HG03095 (cell line): ENCODE measurements at regions not wholly inside any gene's neighbourhood (a gene's known extent, or its start where the extent isn't known, plus 50 kb on each side); places are given as distances from the start of the nearest gene placed in this dataset.
"Not testable (repeated sequence)": the region's sequence is repeated elsewhere in the genome, so short reads cannot be mapped to it uniquely, and the experiment has no call there.

Experiments used
- ATAC-seq: cut with Tn5 transposase; IDR thresholded peaks from one replicate; pipeline ENCODE4 v1.9.1; 2021; ENCODE audit warnings: moderate library complexity; ENCODE audit not compliant: unreplicated experiment

DNA sequence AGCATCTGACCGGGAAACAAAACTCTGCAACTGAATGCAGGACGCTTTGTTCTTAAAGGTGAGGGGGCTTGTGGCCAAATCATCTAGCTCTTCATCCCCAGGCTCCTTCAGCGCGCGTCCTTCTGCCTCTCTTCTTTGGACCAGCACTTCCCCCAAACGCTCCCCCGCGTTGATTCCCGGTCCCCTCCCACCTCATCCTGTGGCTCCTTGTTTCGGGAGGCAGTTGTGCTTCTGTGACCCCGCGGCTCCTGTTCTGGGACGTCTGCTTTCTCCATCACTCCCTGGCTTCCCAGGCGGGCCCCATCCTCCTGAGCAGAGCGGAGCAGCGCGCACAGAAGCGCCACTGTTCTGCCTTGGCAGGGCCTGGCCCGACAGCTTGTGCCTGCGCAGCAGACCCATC lies 109.7 kb upstream of the ZNG1E start:
- ATAC-seq = not testable (repeated sequence)

DNA sequence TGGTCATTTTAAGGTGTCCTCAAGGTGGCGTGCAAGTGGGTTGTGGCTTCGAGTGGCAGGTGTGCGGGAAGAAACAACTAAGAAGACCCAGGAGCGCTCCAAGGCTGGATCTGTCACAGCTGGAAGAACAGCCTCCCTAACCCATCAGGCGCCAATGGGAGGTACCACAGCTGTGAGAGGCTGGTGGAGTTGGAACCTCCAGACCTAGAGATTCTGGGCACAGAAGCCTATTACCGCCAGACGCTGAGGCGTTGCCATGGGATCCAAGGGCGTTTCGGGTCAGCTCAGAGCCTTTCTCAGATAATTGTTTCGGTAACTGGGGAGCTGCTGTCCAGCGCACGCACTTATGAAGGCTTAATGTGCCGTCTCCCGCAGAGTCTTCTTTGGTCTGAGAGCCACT lies 156.7 kb upstream of the ZNG1E start:
- not testable (repeated sequence) for ATAC-seq

DNA sequence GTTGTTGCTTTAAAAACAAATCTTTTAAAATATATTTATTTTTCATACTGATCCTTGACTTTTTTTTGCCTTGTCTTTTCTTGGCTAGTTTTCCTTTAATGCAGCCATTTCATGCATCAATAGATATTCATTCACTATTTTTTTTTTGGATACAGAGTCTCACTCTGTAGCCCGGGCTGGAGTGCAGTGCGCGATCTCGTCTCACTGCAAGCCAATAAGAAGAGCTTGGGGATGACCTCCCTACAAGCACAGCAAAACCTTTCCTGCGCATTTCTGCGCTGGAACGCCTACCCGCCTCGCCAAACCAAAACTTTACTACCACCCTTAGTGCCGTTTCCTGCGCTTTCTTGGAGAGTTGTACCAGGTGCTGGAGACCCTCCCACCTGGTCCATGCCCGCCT lies 161.3 kb upstream of the ZNG1E start:
- not testable (repeated sequence) for ATAC-seq

DNA sequence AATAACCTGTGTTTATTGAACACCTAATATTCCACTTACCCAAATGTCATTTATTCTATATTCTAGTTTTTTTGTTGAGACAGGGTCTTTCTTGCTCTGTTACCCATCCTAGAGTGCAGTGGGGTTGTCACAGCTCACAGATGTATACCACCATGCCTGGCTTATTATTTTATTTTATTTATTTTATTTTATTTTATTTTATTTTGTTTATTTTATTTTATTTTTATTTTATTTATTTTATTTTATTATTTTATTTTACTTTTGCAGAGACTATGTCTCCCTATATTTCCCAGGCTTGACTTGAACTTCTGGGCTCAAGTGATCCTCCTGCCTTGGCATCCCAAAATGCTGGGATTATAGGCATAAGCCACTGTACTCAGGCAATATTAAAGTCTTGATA lies 167.8 kb upstream of the ZNG1E start:
- ATAC-seq = not testable (repeated sequence)

DNA sequence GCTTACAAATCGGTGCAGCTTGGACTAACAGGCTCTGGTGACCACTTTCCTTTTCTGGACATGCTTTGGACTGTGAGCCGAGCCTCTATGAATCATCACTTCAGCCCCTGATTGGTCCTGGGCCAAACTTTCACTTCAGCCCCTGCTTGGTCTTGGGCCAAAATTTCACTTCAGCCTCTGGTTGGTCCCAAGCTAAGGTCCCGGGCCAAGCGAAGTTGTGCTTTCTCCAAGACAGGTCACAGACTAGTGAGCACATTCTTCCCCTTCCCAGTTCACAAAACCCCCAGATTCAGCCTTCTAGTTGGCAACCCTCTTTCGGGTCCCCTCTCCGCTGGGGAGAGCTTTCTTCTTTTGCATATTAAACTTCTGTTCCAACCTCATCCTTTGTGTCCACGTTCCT lies 171.0 kb upstream of the ZNG1E start:
- ATAC-seq = not testable (repeated sequence)

DNA sequence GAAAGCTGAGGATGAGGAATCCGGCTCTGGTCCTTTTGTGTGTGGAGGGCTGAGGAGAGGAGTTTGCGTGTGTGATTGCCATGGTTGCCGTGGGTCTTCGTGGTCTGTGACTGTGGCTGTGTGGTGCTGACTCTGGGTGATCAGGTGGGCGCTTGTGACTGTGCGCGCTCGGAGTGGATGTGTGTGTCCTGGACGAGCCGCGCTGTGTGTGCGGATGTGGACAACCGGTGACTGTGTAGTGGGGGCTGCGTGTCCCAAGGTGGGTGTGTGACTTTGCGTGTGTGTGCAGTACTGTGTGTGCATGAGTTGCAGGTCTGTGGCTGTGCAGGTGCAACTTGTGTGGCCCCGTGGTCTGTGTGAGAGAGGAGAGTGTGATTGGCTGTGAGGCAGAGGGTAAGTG lies 172.0 kb upstream of the ZNG1E start:
- ATAC-seq = not testable (repeated sequence)

DNA sequence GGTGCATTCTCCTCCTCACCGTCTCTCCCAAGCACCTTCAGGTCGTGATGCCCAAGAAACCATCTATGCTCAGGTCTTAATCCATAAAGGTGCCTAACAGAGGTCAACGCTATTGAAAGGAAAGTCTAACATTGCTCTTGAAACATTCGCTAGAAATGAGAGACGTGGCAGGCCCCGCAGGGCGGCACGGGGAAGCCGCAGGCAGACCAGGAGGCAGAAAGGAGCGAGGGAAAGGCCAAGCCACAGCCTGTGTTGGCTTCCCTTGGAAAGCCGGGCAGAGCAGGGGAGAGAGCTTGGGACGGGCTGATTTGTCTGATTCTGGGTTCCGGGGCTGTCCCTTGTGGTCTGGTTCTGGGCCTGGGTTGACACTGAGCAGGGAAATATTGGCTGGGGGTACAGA lies 192.8 kb upstream of the ZNG1E start:
- ATAC-seq = not testable (repeated sequence)

DNA sequence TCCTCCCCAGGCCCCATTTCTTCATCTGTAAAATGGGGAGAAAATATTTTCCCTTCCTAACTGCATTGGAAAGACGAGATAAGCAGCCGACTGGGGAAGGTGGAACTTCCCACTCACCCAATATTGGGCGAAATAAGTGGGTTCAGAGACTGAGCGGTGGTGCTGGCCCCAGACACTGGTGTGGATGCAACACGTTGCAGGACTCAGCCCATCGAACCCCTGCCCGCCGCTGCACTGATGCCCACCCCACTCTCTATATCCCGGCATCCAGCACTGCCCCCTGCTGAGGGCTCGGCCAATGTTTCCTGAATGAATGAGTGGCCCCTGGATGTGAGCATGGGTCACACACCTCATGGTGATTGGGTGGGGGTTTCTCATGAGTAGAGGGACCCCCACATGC lies 194.4 kb upstream of the ZNG1E start:
- ATAC-seq = not testable (repeated sequence)

DNA sequence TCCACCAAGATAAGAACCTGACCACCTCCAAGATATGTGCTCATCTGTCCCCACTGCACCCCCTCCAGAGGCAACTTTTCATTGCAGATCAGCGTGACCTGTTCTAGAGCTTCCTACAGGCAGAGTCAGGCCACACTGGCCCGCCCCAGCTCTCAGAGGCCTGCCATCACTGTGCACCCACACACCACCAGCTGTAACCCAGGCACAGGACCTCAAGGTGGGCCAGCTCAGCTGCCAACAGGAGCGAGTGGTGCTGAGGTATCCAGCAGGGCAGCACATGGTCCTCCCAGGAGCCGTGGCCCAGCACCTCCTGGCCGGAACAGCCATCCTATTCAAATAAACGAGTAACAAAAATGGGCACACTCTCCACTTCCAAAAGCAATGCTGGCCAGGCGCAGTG lies 189.9 kb upstream of the FOXD4L5 start:
- not testable (repeated sequence) for ATAC-seq

DNA sequence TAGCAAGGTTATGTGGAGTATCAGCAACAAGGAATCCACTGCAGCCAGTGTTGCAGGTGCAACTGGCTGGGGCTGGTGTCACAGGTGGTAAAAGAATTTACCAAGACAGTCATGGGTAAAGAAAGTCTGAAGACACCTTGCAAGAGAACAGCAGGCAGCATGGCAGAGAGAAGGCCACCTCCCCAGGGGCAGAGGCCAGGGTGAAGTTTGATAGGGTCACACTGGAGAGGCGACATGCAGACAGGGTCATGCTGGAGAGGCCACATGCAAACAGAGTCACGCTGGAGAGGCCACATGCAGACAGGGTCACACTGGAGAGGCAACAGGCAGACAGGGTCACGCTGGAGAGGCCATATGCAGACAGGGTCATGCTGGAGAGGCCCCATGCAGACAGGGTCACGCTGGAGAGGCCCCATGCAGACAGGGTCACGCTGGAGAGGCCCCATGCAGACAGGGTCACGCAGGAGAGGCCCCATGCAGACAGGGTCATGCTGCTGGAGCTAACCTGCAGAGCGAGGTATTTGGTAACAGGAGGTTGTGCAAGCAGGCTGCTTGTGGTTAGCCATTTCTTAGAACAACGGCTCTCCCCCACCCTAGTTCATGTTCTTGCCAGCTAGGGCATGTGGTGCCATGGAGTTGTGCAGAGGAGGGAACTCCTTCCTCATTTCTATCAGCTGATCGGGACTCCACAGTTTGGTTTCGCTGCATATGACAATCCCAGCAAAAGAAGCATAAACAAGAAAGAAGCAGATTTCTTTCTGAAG lies 188.2 kb upstream of the FOXD4L5 start:
- not testable (repeated sequence) for ATAC-seq

DNA sequence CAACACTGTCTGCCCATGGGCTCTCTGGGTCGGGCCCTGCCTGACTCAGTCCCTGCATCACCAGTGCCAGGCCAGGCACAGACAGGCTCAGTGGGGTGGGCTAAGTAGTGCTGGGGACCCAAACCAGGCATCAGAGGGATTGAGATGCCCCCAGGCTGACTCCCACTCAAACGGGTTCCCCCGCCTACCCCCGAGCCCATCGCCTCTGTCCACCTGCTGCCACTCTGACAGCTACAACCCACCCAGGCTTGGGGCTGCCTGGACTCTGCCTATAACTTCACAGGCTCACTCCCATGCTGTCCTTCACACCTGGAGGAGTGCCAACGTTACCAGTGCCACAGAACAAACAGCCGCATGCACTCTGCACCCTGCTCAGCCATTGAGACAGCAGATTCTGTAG lies 186.1 kb upstream of the FOXD4L5 start:
- not testable (repeated sequence) for ATAC-seq

DNA sequence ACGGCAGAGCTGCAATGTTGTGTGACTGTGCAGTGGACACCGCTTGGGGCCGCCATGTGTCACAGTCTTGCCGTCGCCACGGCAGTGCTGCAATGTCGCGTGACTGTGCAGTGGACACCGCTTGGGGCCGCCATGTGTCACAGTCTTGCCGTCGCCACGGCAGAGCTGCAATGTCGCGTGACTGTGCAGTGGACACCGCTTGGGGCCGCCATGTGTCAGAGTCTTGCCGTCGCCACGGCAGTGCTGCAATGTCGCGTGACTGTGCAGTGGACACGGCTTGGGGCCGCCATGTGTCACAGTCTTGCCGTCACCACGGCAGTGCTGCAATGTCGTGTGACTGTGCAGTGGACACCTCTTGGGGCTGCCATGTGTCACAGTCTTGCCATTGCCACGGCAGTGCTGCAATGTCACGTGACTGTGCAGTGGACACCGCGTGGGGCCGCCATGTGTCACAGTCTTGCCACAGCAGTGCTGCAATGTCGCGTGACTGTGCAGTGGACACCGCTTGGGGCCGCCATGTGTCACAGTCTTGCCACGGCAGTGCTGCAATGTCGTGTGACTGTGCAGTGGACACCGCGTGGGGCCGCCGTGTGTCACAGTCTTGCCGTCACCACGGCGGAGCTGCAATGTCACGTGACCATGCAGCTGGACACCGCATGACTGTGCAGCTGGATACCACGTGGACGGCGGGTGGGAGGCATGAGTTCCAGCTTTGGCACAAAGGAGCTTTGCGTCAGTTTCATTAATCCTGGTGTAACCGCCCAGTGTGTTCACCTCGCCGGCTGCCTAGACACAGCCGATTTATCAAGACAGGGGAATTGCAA lies 182.1 kb upstream of the FOXD4L5 start:
- ATAC-seq = not testable (repeated sequence)

DNA sequence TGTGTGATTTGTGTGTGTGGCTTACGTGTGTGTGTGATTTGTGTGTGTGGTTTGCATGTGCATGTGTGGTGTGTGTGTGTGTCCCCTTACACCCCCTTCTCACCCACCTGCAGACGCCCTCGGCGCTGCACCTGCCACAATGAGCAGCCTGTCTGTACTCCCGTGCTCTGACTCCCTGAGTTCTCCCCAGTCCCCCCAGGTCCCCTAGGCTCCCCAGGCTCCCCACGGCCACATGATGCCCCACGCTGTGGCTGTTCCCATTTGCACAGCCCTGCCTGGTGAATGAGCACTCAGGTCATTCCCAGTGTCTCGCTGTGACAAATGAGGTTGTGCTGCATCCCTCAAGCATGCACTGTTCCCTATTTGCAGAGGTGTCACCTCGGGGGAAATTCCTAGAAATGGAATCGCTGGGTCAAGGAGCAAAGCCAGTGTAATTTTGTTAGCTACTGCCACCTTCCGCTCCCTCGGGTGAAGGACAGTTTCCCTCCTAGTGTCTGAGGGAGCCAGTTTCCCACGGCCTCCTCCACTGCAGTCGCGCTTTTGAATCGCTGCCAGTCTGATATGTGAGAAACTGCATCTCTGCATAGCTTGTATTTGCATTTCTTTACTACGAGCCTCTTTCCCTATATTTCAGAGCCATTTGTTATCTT lies 180.4 kb upstream of the FOXD4L5 start:
- ATAC-seq = not testable (repeated sequence)

DNA sequence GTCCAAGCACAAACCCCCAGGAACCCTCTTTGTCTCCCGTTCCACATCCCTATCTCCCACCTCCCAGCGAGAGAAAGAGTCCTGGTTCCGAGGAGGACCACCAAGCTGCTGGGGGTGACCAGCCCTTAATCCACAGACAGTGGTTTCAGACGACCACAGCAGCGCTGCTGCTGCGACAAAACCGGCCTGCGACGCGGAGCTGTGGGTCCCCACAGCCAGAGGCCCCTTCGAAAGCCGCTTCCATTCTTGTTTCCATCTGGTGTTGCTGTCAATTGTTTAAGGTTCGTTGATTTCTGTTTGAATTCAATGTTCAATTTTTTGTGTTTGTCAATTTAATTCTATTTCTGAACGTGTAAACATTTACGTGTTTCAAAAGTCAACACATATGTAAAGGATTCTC lies 177.5 kb upstream of the FOXD4L5 start:
- not testable (repeated sequence) for ATAC-seq

DNA sequence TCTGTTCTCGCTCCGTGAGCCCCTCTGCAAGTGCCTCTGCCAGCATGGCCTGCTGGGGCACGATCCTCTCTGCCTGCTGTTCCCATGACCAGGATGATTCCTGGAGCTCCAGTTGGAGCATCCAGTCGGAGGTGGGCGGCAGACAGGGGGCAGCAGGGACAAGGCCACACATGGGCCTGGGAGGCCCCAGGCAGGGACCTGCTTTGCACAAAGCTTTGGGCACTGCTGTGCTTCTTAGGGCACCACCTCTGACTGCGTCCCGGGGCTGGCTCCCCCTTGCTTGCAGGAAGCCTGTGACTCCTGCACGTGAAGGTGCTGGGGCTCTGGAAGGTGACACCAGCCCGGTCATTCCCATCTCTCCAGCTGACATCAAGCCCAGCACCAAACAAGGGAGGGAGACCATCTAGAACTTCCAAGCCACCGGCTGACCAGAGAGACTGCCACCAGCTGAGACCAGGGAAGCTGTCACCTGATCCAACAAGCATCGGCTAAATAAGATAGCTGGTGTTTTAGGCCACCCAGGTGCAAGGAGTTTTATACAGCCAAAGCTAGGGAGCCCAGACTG lies 174.8 kb upstream of the FOXD4L5 start:
- no peak for ATAC-seq

DNA sequence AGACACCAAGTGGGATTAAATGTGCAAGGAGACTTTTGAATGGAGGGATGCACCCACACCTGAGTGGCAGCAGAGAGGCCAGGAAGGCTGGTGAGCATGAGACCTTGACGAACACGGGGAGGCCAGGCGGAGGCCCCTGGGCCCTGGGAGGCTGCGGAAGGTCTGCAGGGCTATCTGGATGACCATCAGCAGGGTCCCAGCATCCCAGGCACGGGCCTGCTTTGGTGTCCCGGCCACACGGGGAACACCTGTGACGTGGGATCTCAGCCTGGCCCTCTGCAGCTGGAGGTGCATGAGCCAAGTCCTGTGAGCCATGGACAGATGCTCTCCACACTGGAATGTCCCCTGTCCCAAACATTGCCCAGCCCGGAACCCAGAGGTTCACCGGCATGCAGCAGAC lies 174.0 kb upstream of the FOXD4L5 start:
- ATAC-seq = no peak

DNA sequence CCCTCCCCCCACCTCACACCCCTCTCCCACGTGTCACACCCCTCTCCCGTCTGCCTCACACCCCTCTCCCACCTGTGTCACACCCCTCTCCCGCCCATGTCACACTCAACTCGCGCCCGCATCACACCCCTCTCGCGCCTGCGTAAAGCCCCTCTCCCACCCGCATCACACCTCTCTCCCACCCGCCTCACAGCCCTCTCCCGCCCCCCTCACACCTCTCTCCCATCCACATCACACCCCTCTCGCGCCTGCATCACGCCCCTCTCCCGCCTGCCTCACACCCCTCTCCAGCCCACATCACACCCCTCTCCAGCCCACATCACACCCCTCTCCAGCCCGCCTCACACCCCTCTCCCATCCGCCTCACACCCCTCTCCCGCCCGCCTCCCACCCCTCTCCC lies 173.5 kb upstream of the FOXD4L5 start:
- ATAC-seq = no peak

DNA sequence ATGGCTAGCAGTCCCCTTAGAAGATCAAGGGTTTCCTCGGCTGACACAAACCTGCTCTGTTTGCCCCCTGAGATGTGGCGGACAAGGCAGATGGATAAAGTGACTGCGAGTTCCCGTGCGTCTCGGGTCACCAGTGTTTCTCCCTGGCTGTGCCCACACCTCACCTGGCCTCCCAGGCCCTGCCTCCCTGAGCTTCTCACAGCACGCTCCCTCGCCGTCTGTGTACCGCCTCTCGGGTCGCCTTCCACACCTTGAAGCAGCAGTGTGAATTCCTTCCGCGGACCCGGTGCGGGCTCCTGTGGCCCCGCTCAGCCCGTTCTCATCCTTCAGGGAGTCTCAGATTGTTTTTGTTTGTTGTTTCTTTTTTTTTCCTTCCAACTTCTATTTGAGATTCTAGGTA lies 172.0 kb upstream of the FOXD4L5 start:
- not testable (repeated sequence) for ATAC-seq

DNA sequence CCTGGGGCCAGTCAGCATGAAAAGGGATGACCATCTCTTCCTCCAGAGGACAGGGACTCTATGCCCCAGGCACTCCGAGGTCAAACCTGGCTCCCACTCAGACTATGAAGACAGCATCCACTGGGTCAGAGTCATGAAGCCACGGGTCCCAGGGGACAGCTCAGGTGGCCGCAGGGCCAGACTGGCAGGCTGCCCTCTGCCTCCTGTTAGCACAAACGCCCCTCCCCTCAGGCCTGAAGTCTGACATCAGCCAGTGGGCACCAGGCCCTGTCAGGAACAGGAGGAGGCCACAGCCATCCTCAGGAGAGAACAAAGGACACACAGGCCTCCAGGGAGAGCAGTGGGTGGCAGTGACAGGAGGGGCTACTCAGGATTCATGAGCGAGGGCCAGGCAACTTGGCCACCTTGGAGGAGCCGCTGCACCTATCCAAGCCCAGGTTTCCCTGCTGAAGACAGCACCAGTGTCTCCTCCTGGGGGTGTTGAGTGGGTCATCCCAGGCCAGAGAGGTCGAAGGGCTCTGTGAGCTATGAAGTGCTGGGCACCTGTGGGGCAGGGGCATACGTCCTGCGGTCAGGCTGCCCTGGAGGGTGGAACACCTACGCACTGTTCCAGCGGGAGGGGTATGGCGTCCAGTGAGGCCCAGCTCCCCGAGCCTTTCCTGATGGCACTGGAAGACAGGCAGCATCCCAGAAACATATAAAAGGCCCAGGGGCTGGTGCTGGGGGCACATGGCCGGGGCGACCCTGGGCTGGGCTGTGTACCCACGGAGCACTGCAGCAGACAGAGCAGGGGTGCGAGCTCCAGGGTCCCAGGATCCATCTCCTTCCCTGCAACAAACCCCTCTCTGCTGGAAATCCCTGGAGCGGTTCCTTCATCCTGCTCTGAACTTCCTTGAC lies 171.0 kb upstream of the FOXD4L5 start:
- not testable (repeated sequence) for ATAC-seq

DNA sequence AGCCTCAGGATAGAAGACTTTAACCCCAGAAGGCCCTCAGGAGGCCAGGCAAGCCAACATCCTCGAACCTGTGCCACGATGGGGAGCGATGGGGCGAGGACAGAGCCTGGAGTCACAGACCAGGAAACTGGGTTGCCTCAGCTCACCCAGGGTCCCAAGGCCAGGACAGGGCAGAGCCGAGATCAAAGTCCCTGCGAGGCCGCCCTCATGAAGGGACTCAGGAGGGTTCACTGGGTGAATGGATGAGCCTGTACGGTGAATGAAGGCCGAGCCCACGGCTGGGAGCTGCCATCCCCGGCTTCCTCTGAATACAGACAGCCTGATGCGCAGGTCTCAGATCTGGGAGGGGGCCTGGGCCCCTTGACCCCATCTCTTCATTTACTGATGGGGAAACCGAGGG lies 170.1 kb upstream of the FOXD4L5 start:
- ATAC-seq = not testable (repeated sequence)
